K562 (cell line): ENCODE measurements at regions not wholly inside any gene's neighbourhood (a gene's known extent, or its start where the extent isn't known, plus 50 kb on each side); places are given as distances from the start of the nearest gene placed in this dataset.

ENCODE experiments used
- ATAC-seq: fragments of 200-7000 bp; cut with Tn5 transposase; 3 replicates; pipeline ENCODE4 v1.9.1; 2020; ENCODE audit warnings: moderate library complexity
- BruUV-seq: library from RNA; stranded (reverse); fragments of 400-500 nt; replicated peaks from 2 replicates; lab custom pipeline; 2021; lab: Mats Ljungman, UMichigan
- CTCF ChIA-PET: fragments of 300-600 bp; formaldehyde crosslinking; extraction: SDS; loops from one replicate; lab custom pipeline; 2021; ENCODE audit warnings: low intra/inter-chr PET ratio; lab: Yijun Ruan, JAX
- POLR2A ChIA-PET: fragments of 300-600, 350-650 bp; sonication (Branson Sonifier 250); formaldehyde crosslinking; extraction: SDS; loops from one replicate; lab custom pipeline; 2021; ENCODE audit warnings: antibody characterized with exemption, inconsistent platforms; lab: Yijun Ruan, JAX
- DNase-seq, 4 experiments: peaks; one replicate each; pipeline versions ENCODE4 v3.0.0 to v3.0.0-alpha.2; 2011 to 2018; ENCODE audit warnings: low spot score in 3 of 4, mixed read lengths in 3 of 4; ENCODE audit errors: extremely low read depth in 1 of 4
- FAIRE-seq: peaks from 2 replicates; lab custom pipeline; 2011; peaks lifted over from hg19 to GRCh38; lab: Jason Lieb, UNC
- H2AFZ ChIP-seq: 2 replicates; pipeline ENCODE4 v1.6.0; 2011; ENCODE audit warnings: low read depth, low read length, control low read depth, inconsistent platforms
- H3K27ac ChIP-seq: fragments of 200-600 bp; 3 replicates; pipeline ENCODE4 v1.8.0; 2011; ENCODE audit warnings: low read depth, mild to moderate bottlenecking, control low read depth, inconsistent platforms, low read length, moderate library complexity, mixed read lengths; ENCODE audit errors: extremely low read depth
- H3K27me3 ChIP-seq, 2 experiments: fragments of 300-600 bp in 1 of 2; 2 replicates in 1 of 2; 3 replicates in 1 of 2; pipeline versions ENCODE4 v1.6.0 to v1.8.0; 2011; ENCODE audit warnings: inconsistent platforms in 2 of 2, low read length in 2 of 2, mild to moderate bottlenecking in 1 of 2, mixed read lengths in 1 of 2, moderate library complexity in 1 of 2; ENCODE audit not compliant: control insufficient read depth in 2 of 2, insufficient read depth in 2 of 2
- H3K36me3 ChIP-seq: fragments of 300-600 bp; 3 replicates; pipeline ENCODE4 v1.8.0; 2011; ENCODE audit warnings: mild to moderate bottlenecking, low read length, inconsistent platforms; ENCODE audit not compliant: control insufficient read depth, insufficient read depth
- H3K4me1 ChIP-seq, 2 experiments: fragments of 200-600 bp in 1 of 2; replicated peaks in 1 of 2; 2 replicates in 1 of 2; 3 replicates in 1 of 2; pipeline versions ENCODE4 v1.5.1 to v1.8.0; 2011; ENCODE audit warnings: inconsistent platforms in 2 of 2, low read length in 2 of 2, mild to moderate bottlenecking in 1 of 2, mixed read lengths in 1 of 2, moderate library complexity in 1 of 2; ENCODE audit not compliant: control insufficient read depth in 2 of 2, insufficient read depth in 2 of 2
- H3K4me2 ChIP-seq: 2 replicates; pipeline ENCODE4 v1.6.1; 2011; ENCODE audit warnings: low read length, control low read depth, inconsistent platforms, mixed read lengths; ENCODE audit not compliant: insufficient read depth
- H3K4me3 ChIP-seq: fragments of 200-600 bp; sonication (generic), shearing (Covaris generic); 2 replicates; pipeline ENCODE4 v1.5.1; 2016; ENCODE audit warnings: control low read depth, inconsistent platforms
- H3K79me2 ChIP-seq: fragments of 200-600 bp; 3 replicates; pipeline ENCODE4 v1.8.0; 2011; ENCODE audit warnings: low read length, inconsistent platforms; ENCODE audit not compliant: control insufficient read depth, insufficient read depth
- H3K9ac ChIP-seq, 2 experiments: 2 replicates each; pipeline versions ENCODE4 v1.6.0 to v1.6.1; 2011; ENCODE audit warnings: low read depth in 2 of 2, low read length in 2 of 2, control low read depth in 1 of 2, inconsistent platforms in 1 of 2, mild to moderate bottlenecking in 1 of 2, mixed read lengths in 1 of 2; ENCODE audit not compliant: insufficient read depth in 1 of 2
- H3K9me1 ChIP-seq: one replicate; pipeline ENCODE4 v1.6.0; 2011; ENCODE audit warnings: inconsistent platforms, mild to moderate bottlenecking, low read length, moderate library complexity; ENCODE audit not compliant: control insufficient read depth, insufficient read depth
- H3K9me3 ChIP-seq: replicated peaks from 2 replicates; pipeline ENCODE4 v1.5.1; 2011; ENCODE audit warnings: low read depth, low read length, inconsistent platforms; ENCODE audit not compliant: control insufficient read depth, insufficient read depth
- H4K20me1 ChIP-seq: replicated peaks from 2 replicates; pipeline ENCODE4 v1.6.1; 2011; ENCODE audit warnings: low read length, inconsistent platforms, mixed read lengths; ENCODE audit not compliant: control insufficient read depth, insufficient read depth
- ADNP ChIP-seq: fragments of 200-800 bp; sonication (Bioruptor generic); IDR thresholded peaks from 2 replicates; pipeline ENCODE4 v1.6.1; 2016; ENCODE audit warnings: missing genetic modification characterization, missing compliant biosample characterization
- AFF1 ChIP-seq, 2 experiments: fragments of 450-650 bp; IDR thresholded peaks; 2 replicates each; pipeline ENCODE4 v1.6.1; 2018; ENCODE audit warnings: mild to moderate bottlenecking in 2 of 2, low read depth in 1 of 2; ENCODE audit not compliant: partially characterized antibody in 2 of 2
- BMI1 ChIP-seq: fragments of 150-350 bp; IDR thresholded peaks from 2 replicates; pipeline ENCODE4 v1.6.1; 2014; ENCODE audit warnings: low read length
- FOXA3 ChIP-seq, 2 experiments: fragments of 450-650 bp in 1 of 2; sonication (generic) in 1 of 2; formaldehyde crosslinking; IDR thresholded peaks in 1 of 2; conservative IDR thresholded peaks in 1 of 2; 2 replicates each; pipeline versions ENCODE4 v1.4.0 to v1.8.0; 2020 to 2022; ENCODE audit warnings: mild to moderate bottlenecking in 2 of 2, missing genetic modification reagents in 1 of 2
- HDAC3 ChIP-seq: fragments of 450-650 bp; IDR thresholded peaks from 2 replicates; pipeline ENCODE4 v1.6.1; 2018; ENCODE audit warnings: borderline replicate concordance, mild to moderate bottlenecking, moderate library complexity; ENCODE audit not compliant: partially characterized antibody
- HMG20B ChIP-seq: fragments of 250-450 bp; sonication (Bioruptor Pico); IDR thresholded peaks from 2 replicates; pipeline ENCODE4 v1.5.0; 2021; ENCODE audit warnings: mild to moderate bottlenecking
- KHSRP ChIP-seq: fragments of 450-650 bp; IDR thresholded peaks from 2 replicates; pipeline ENCODE4 v1.6.1; 2017
- NR1H2 ChIP-seq: sonication (generic); formaldehyde crosslinking; IDR thresholded peaks from 2 replicates; pipeline ENCODE4 v1.4.0; 2020; ENCODE audit warnings: mild to moderate bottlenecking, missing genetic modification reagents
- NRF1 ChIP-seq, 2 experiments: fragments of 450-650 bp; IDR thresholded peaks in 1 of 2; conservative IDR thresholded peaks in 1 of 2; 2 replicates each; pipeline ENCODE4 v1.6.1; 2014; ENCODE audit warnings: mild to moderate bottlenecking in 2 of 2
- PCBP2 ChIP-seq: fragments of 200-400 bp; formaldehyde crosslinking; IDR thresholded peaks from 2 replicates; pipeline ENCODE4 v1.6.1; 2018; ENCODE audit warnings: low read length, low read depth, mild to moderate bottlenecking, moderate library complexity; ENCODE audit not compliant: poor library complexity, severe bottlenecking
- PHB2 ChIP-seq: fragments of 450-650 bp; IDR thresholded peaks from 2 replicates; pipeline ENCODE4 v1.6.1; 2017; ENCODE audit warnings: low read depth
- TGIF2 ChIP-seq: sonication (generic); formaldehyde crosslinking; IDR thresholded peaks from 2 replicates; pipeline ENCODE4 v1.8.1; 2022; ENCODE audit warnings: mild to moderate bottlenecking, missing genetic modification reagents, moderate library complexity
- TRIM28 ChIP-seq: fragments of 450-650 bp; IDR thresholded peaks from 2 replicates; pipeline ENCODE4 v1.6.1; 2017
- ZNF551 ChIP-seq: fragments of 250-450 bp; sonication (Bioruptor Pico); IDR thresholded peaks from 2 replicates; pipeline ENCODE4 v1.5.0; 2021; ENCODE audit warnings: mild to moderate bottlenecking, moderate library complexity
- WGBS: fragments of 100-300 bp; shearing (Covaris generic); methylation state at CpG from one replicate; pipeline ENCODE4 v1.1.6; 2016; ENCODE audit warnings: low coverage, mixed read lengths; ENCODE audit not compliant: insufficient coverage; ENCODE audit errors: missing lambda C conversion rate; 5-methylcytosine and 5-hydroxymethylcytosine counted together
- in situ Hi-C: fragments of 300-500 bp; cut with MboI; formaldehyde crosslinking; loops from 4 replicates; pipeline ENCODE4 v1.15.0; 2018; ENCODE audit warnings: inconsistent platforms, mixed read lengths
- intact Hi-C: fragments of 100-400 bp; cut with micrococcal nuclease; formaldehyde crosslinking; loops from 2 replicates; pipeline ENCODE4 v1.14.2; 2022

DNA sequence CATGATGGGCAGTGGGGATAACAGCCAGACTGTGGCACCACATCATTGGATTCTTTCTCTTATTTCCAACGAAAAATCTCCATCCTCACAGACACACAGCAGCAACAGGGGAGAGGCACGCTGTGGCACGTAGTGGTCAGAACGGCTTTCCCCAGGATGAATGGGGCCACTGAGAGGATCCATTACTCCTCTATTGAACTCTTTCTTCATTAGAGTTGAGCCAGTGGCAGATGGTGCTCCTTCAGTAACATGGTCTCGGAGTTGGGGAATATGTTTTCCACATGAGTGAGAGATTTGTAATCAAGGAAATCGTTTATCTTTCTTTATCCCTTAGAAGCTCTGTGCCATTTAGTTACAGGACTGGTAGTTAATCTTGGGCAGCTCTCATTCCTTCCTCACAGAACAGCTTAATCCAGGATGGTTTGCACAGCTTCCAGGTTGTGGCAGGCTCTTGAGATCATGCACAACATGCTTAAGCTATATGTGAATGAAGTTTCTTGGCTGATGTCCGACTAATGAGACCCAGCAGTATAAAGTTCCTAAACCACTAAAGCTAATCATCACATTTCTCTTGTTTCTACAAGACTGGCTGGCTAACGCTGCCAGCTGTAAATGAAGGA, 180.5 kb upstream of the SLC10A2 start:
- no peak overlapping the region for H3K27ac ChIP-seq
- no peak for DNase-seq
- H3K4me2 ChIP-seq, result no peak overlapping the region
- CTCF ChIA-PET, result no interaction called here
- no peaks in the 10 kb centered on the region for H4K20me1 ChIP-seq
- no peaks in the 10 kb centered on the region for H3K79me2 ChIP-seq
- intact Hi-C loops (no loop called here), in situ Hi-C loops (no loop called here)
- POLR2A ChIA-PET, result no interaction called here
- no peaks in the 10 kb centered on the region for H3K36me3 ChIP-seq
- no peak for TF ChIP-seq ZNF551
- FAIRE-seq, result no peak
- H2AFZ ChIP-seq, result no peak overlapping the region
- H3K9me3 ChIP-seq, result no peaks in the 10 kb centered on the region
- WGBS, result 0% methylated on average over 4 of the region's 8 CpGs
- no peak for ATAC-seq
- H3K4me1 ChIP-seq, result no peaks in the 10 kb centered on the region
- BruUV-seq, result no TSS peak
- no peaks in the 10 kb centered on the region for H3K27me3 ChIP-seq
- H3K9me1 ChIP-seq, result no peaks in the 10 kb centered on the region
- H3K4me3 ChIP-seq, result no peak overlapping the region
- no peak overlapping the region for H3K9ac ChIP-seq

GRCh38 chr13:103243495-103243894, 177.3 kb upstream of the SLC10A2 start:
- WGBS, result 0% methylated on average over 1 of the region's 3 CpGs
- DNase-seq (no peak), ATAC-seq (no peak), FAIRE-seq (no peak)
- H2AFZ ChIP-seq, result no peak overlapping the region
- in situ Hi-C loops, result no loop called here
- H4K20me1 ChIP-seq, result no peaks in the 10 kb centered on the region
- H3K36me3 ChIP-seq, result no peaks in the 10 kb centered on the region
- H3K27ac ChIP-seq, result no peak overlapping the region
- no peaks in the 10 kb centered on the region for H3K27me3 ChIP-seq
- H3K79me2 ChIP-seq, result no peaks in the 10 kb centered on the region
- ChIA-PET CTCF (no interaction called here), POLR2A (no interaction called here)
- no peaks in the 10 kb centered on the region for H3K9me3 ChIP-seq
- BruUV-seq, result no TSS peak
- H3K9me1 ChIP-seq, result no peaks in the 10 kb centered on the region
- no peak overlapping the region for H3K4me2 ChIP-seq
- H3K9ac ChIP-seq, result no peak overlapping the region
- H3K4me3 ChIP-seq, result no peak overlapping the region
- intact Hi-C loops, result no loop called here
- H3K4me1 ChIP-seq, result no peaks in the 10 kb centered on the region
- TF ChIP-seq PCBP2 (no peak), TGIF2 (CRISPR knock-in tag) (no peak), HDAC3 (no peak), BMI1 (no peak), FOXA3 (CRISPR knock-in tag; conservative IDR thresholded peaks at IDR 0.05 in 1 of 2, IDR thresholded peaks at IDR 0.05 in 1 of 2) (no peak), AFF1 (IDR thresholded peaks at IDR 0.05; ENCODE audit: low read depth in 1 of 2, partially characterized antibody in 2 of 2) (no peak), NRF1 (conservative IDR thresholded peaks at IDR 0.05 in 1 of 2, IDR thresholded peaks at IDR 0.05 in 1 of 2) (no peak), HMG20B (CRISPR knock-in tag) (no peak), KHSRP (no peak), ADNP (no peak), TRIM28 (no peak), PHB2 (no peak), NR1H2 (CRISPR knock-in tag) (no peak)
